A549 (cell line): ENCODE measurements at regions not wholly inside any gene's neighbourhood (a gene's known extent, or its start where the extent isn't known, plus 50 kb on each side); places are given as distances from the start of the nearest gene placed in this dataset.

Source experiments
- ATAC-seq, 2 experiments: fragments of 200-7000 bp in 1 of 2; fragments of >200 bp in 1 of 2; cut with Nextera tagmentation in 1 of 2; cut with Tn5 transposase in 1 of 2; 3 replicates each; pipeline versions ENCODE4 v1.8.0 to v1.9.1; 2018 to 2020; ENCODE audit warnings: mild to moderate bottlenecking in 1 of 2, moderate library complexity in 1 of 2
- CTCF ChIA-PET: fragments of 300-600 bp; sonication (Branson Sonifier 250); formaldehyde crosslinking; extraction: SDS; loops from one replicate; lab custom pipeline; 2021; ENCODE audit warnings: antibody characterized with exemption, inconsistent platforms; lab: Yijun Ruan, JAX
- POLR2A ChIA-PET: fragments of 350-600 bp; formaldehyde crosslinking; extraction: SDS; loops from one replicate; lab custom pipeline; 2021; ENCODE audit warnings: antibody characterized with exemption, inconsistent platforms; lab: Yijun Ruan, JAX
- DNase-seq, 2 experiments: peaks; one replicate each; pipeline versions ENCODE4 v3.0.0 to v3.0.0-alpha.2; 2011 to 2016; ENCODE audit warnings: low read depth in 1 of 2, low spot score in 1 of 2
- FAIRE-seq: peaks from 2 replicates; lab custom pipeline; 2011; peaks lifted over from hg19 to GRCh38; lab: Jason Lieb, UNC
- H3K27ac ChIP-seq, 2 experiments: fragments of >200 bp; sonication (Bioruptor Twin); formaldehyde crosslinking; 3 replicates each; pipeline ENCODE4 v1.5.1; 2016 to 2017
- H3K4me1 ChIP-seq: fragments of >200 bp; sonication (Bioruptor Twin); formaldehyde crosslinking; 3 replicates; pipeline ENCODE4 v1.6.1; 2016
- H3K4me2 ChIP-seq: fragments of >200 bp; sonication (Bioruptor Twin); formaldehyde crosslinking; 3 replicates; pipeline ENCODE4 v1.6.1; 2016
- H3K4me3 ChIP-seq: fragments of >200 bp; sonication (Bioruptor Twin); formaldehyde crosslinking; 3 replicates; pipeline ENCODE4 v1.5.1; 2016
- H3K9me3 ChIP-seq: fragments of >200 bp; sonication (Bioruptor Twin); formaldehyde crosslinking; 3 replicates; pipeline ENCODE4 v1.6.1; 2016
- ATOH8 ChIP-seq: fragments of 250-450 bp; sonication (Bioruptor Pico); IDR thresholded peaks from 2 replicates; pipeline ENCODE4 v1.5.0; 2020; ENCODE audit warnings: low read depth, mild to moderate bottlenecking, moderate library complexity
- BCL3 ChIP-seq: fragments of >200 bp; sonication (Bioruptor Twin); formaldehyde crosslinking; IDR thresholded peaks from 3 replicates; pipeline ENCODE4 v1.6.1; 2016
- BHLHE40 ChIP-seq: IDR thresholded peaks from 2 replicates; pipeline ENCODE4 v1.6.1; 2012; ENCODE audit warnings: low read depth, low read length, inconsistent platforms
- CBX2 ChIP-seq: fragments of 200-600 bp; sonication (generic); IDR thresholded peaks from 2 replicates; pipeline ENCODE4 v1.6.1; 2016; ENCODE audit warnings: low read depth, mild to moderate bottlenecking, borderline replicate concordance
- CEBPB ChIP-seq, 2 experiments: fragments of >200 bp in 1 of 2; sonication (Bioruptor Twin) in 1 of 2; formaldehyde crosslinking in 1 of 2; IDR thresholded peaks; 2 replicates each; pipeline ENCODE4 v1.6.1; 2012 to 2016
- CHD2 ChIP-seq: fragments of 150-350 bp; IDR thresholded peaks from 2 replicates; pipeline ENCODE4 v1.6.1; 2014; ENCODE audit warnings: low read length; ENCODE audit not compliant: partially characterized antibody
- CHD4 ChIP-seq: fragments of 200-600 bp; sonication (generic); IDR thresholded peaks from 2 replicates; pipeline ENCODE4 v1.6.1; 2016; ENCODE audit warnings: antibody characterized with exemption, mild to moderate bottlenecking, borderline replicate concordance
- EHF ChIP-seq: fragments of 250-450 bp; sonication (Bioruptor Pico); IDR thresholded peaks from 2 replicates; pipeline ENCODE4 v1.5.0; 2020; ENCODE audit warnings: mild to moderate bottlenecking
- EHMT2 ChIP-seq: fragments of 200-600 bp; sonication (generic); IDR thresholded peaks from 2 replicates; pipeline ENCODE4 v1.6.1; 2016; ENCODE audit warnings: antibody characterized with exemption, low read depth, mild to moderate bottlenecking, moderate library complexity
- ELK1 ChIP-seq: fragments of 150-350 bp; IDR thresholded peaks from 2 replicates; pipeline ENCODE4 v1.6.1; 2014; ENCODE audit warnings: low read depth, mild to moderate bottlenecking, low read length
- HMGXB4 ChIP-seq: fragments of 250-450 bp; sonication (Bioruptor Pico); IDR thresholded peaks from 2 replicates; pipeline ENCODE4 v1.5.0; 2021; ENCODE audit warnings: mild to moderate bottlenecking, moderate library complexity, borderline replicate concordance
- JUNB ChIP-seq: fragments of >200 bp; sonication (Bioruptor Twin); formaldehyde crosslinking; IDR thresholded peaks from 2 replicates; pipeline ENCODE4 v1.6.1; 2016
- NR3C1 ChIP-seq: fragments of >200 bp; sonication (Bioruptor Twin); formaldehyde crosslinking; IDR thresholded peaks from 3 replicates; pipeline ENCODE4 v1.6.1; 2017
- PBX3 ChIP-seq: IDR thresholded peaks from 2 replicates; pipeline ENCODE4 v1.6.1; 2012
- RARB ChIP-seq: fragments of 250-450 bp; sonication (Bioruptor Pico); IDR thresholded peaks from 2 replicates; pipeline ENCODE4 v1.8.0; 2021; ENCODE audit warnings: mild to moderate bottlenecking, moderate library complexity
- REST ChIP-seq: fragments of 200-600 bp; sonication (generic); IDR thresholded peaks from 2 replicates; pipeline ENCODE4 v1.6.1; 2016; ENCODE audit warnings: antibody characterized with exemption, mild to moderate bottlenecking, moderate library complexity
- SMC3 ChIP-seq: fragments of >200 bp; sonication (Bioruptor Twin); formaldehyde crosslinking; IDR thresholded peaks from 3 replicates; pipeline ENCODE4 v1.6.1; 2018; ENCODE audit warnings: inconsistent platforms
- ZNF302 ChIP-seq: fragments of 250-450 bp; sonication (Bioruptor Pico); IDR thresholded peaks from 2 replicates; pipeline ENCODE4 v1.9.0; 2021; ENCODE audit warnings: inconsistent platforms, mild to moderate bottlenecking, moderate library complexity
- whole genome bisulfite sequencing: methylation state at CpG from one replicate; pipeline ENCODE4 v1.1.6; 2017; ENCODE audit errors: missing lambda C conversion rate; 5-methylcytosine and 5-hydroxymethylcytosine counted together

GRCh38 chr5:165607026-165607425 is 2101.6 kb downstream of the MAT2B start:
- no peak for TF ChIP-seq BHLHE40
- no peak for TF ChIP-seq HMGXB4 (CRISPR knock-in tag)
- no peak for TF ChIP-seq NR3C1
- no peak for TF ChIP-seq RARB (CRISPR knock-in tag)
- TF ChIP-seq PBX3: no peak
- TF ChIP-seq ZNF302 (CRISPR knock-in tag): no peak
- TF ChIP-seq CHD2: no peak
- no peak for TF ChIP-seq ELK1
- no peak for TF ChIP-seq ATOH8 (CRISPR knock-in tag)
- TF ChIP-seq CHD4: no peak
- no peak for TF ChIP-seq CBX2
- TF ChIP-seq EHF (CRISPR knock-in tag): no peak
- TF ChIP-seq SMC3: no peak
- TF ChIP-seq REST: no peak
- no peak for TF ChIP-seq EHMT2
- TF ChIP-seq BCL3: no peak
- no peak for TF ChIP-seq JUNB
- no peak for TF ChIP-seq CEBPB (IDR thresholded peaks at IDR 0.05)
- H3K27ac ChIP-seq: no peak overlapping the region
- H3K4me3 ChIP-seq: no peak overlapping the region
- FAIRE-seq (no peak), ATAC-seq (no peak), DNase-seq (no peak)
- H3K4me2 ChIP-seq: no peak overlapping the region
- H3K4me1 ChIP-seq: no peaks in the 10 kb centered on the region
- ChIA-PET CTCF (no interaction called here), POLR2A (no interaction called here)
- no peaks in the 10 kb centered on the region for H3K9me3 ChIP-seq
- 13% methylated on average over 10 of the region's 12 CpGs for WGBS
